ENCODE measurements at regions not wholly inside any gene's neighbourhood (a gene's known extent, or its start where the extent isn't known, plus 50 kb on each side); places are given as distances from the start of the nearest gene placed in this dataset.
"Not testable (repeated sequence)": the region's sequence is repeated elsewhere in the genome, so short reads cannot be mapped to it uniquely, and the experiment has no call there.

DNA sequence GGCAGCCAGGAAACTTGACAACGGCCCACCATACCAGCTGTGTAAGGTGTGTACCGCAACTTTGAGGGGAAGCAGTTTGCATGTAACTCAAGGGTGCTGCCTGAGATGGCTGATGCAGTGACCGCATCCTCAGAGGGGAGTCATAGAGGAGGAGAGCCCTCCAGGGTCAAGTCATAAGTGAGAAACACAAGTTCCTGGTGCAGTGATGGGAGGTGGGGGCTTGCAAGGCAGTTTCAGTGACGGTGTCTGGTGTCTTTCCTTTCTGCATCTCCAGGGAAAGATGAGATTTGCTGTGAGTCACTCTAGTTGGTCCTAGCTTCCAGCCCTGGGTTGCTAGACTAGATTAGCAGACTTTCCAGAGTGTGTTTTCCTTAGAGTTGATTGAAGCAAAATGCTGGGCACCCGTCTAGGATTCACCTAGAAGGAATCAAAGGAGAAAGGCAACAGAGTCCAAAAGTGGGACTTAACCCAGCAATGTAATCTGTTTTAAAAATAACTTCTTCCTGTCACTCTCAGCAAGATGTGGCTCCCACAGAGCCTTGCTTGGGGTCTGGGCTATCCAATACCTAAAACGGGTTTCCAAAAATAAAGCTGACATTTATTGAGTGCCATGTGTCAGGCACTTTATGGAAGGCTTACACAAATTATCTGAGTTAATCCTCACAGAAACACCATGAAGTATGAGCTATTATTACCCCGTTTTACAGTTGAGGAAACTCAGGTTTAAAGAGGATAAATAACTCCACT is 265.4 kb upstream of the PLET1 start:
- H3K27me3 ChIP-seq (ENCODE audit: control insufficient read depth, insufficient read depth, low read length, poor library complexity, severe bottlenecking), result no peaks in the 10 kb centered on the region
- WGBS, 2 experiments, result 82 to 83% methylated on average over 7 of the region's 7 CpGs
- no peaks in the 10 kb centered on the region for H3K36me3 ChIP-seq (ENCODE audit: control insufficient read depth, insufficient read depth, low read length)
- H3K4me3 ChIP-seq (ENCODE audit: insufficient read depth, low read depth, low read length), result no peak overlapping the region
- no peaks in the 10 kb centered on the region for H3K9me3 ChIP-seq (ENCODE audit: control insufficient read depth, low read length)
- no peak overlapping the region for H3K27ac ChIP-seq (ENCODE audit: insufficient read depth, low read depth, low read length, poor library complexity, severe bottlenecking)
- H3K4me1 ChIP-seq (ENCODE audit: control insufficient read depth, insufficient read depth, low read length), result peaks cover 8% of the 10 kb centered on the region

DNA sequence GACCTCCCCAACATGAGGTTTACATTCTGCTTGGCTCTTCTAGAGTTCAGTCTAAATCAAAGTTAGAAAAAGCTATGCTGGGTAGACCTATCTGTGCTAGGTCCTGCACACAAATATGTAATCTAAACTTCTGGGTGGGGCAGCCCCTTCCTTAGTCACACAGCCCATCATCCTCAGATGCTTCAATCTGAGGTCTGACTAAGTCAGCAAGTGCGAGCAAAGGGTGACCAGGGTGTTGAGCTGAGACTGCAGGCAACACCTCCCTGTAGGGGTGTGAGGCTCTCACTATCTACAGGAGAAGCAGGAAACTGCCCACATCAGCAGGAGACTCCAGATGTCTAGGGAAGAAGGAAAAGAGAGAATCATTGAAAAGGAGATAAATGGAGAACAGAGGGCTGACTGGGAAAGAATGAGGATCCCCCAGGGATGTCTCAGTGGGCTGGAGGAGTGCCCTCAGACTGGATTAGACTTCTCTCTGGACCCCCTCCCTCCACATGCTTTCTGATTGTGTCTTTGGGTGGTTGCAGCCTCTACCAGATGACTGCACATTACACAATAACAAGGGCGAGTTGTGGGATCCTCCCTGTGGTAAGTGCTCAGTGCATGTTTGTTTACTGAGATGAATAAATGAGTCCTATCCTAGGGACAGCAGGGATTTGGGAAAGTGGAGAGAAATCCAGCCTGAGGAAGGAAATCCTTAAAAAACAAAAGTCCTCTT is 266.2 kb upstream of the PLET1 start:
- Histone ChIP-seq H3K27ac (ENCODE audit: insufficient read depth, low read depth, low read length, poor library complexity, severe bottlenecking) (no peak overlapping the region), H3K27me3 (ENCODE audit: control insufficient read depth, insufficient read depth, low read length, poor library complexity, severe bottlenecking) (no peaks in the 10 kb centered on the region), H3K36me3 (ENCODE audit: control insufficient read depth, insufficient read depth, low read length) (no peaks in the 10 kb centered on the region), H3K4me3 (ENCODE audit: insufficient read depth, low read depth, low read length) (no peak overlapping the region), H3K9me3 (ENCODE audit: control insufficient read depth, low read length) (no peaks in the 10 kb centered on the region), H3K4me1 (ENCODE audit: control insufficient read depth, insufficient read depth, low read length) (peaks cover 8% of the 10 kb centered on the region)
- 83 to 84% methylated on average over 2 of the region's 2 CpGs for WGBS, 2 experiments

DNA sequence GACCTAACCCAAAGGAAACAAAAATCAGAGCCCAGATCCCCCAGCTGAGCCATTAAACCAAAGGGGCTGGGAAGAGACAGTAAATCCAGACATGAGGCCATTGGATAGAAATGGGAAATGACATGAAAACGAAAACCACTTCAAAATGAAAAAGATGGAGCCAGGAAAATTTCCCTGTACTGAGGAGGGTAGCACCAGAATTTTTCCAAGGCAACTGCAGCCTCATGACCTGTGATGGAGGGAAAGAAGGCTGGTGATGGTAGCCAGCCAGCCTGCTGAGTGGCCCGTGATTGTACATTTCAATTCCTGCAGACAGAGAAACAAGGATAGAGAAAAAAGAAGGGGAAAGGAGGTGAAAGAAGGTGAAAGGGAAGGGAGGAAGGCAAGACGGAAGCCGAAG is 268.4 kb upstream of the PLET1 start:
- 90 to 95% methylated on average over 4 of the region's 4 CpGs for WGBS, 2 experiments

DNA sequence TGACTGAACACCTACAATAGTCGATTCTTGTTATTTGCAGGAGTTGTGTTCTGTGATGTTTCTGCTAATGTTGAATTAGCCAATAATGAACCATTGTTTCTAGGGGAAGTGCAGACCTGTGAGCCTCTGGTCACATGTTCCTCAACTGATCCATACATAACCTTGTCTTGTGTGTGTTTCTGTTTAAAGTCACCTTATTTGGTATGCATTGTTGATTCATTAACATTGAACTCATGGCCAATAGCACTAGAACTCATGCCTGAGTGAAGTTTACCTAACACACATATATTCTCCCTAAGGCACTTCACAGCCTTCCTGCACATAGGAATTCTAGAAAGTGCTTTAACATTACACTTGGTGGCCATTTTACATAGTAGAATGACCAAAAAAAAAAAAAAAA is 271.8 kb upstream of the PLET1 start:
- Histone ChIP-seq H3K9me3 (ENCODE audit: control insufficient read depth, low read length) (no peaks in the 10 kb centered on the region), H3K27me3 (ENCODE audit: control insufficient read depth, insufficient read depth, low read length, poor library complexity, severe bottlenecking) (no peaks in the 10 kb centered on the region), H3K4me1 (ENCODE audit: control insufficient read depth, insufficient read depth, low read length) (no peaks in the 10 kb centered on the region), H3K36me3 (ENCODE audit: control insufficient read depth, insufficient read depth, low read length) (no peaks in the 10 kb centered on the region), H3K27ac (ENCODE audit: insufficient read depth, low read depth, low read length, poor library complexity, severe bottlenecking) (no peak overlapping the region), H3K4me3 (ENCODE audit: insufficient read depth, low read depth, low read length) (no peak overlapping the region)
- 90 to 96% methylated on average over 1 of the region's 1 CpG for WGBS, 2 experiments

More for the DNA sequence above, 268.4 kb upstream of the PLET1 start:
- Histone ChIP-seq H3K27ac (ENCODE audit: insufficient read depth, low read depth, low read length, poor library complexity, severe bottlenecking) (no peak overlapping the region), H3K27me3 (ENCODE audit: control insufficient read depth, insufficient read depth, low read length, poor library complexity, severe bottlenecking) (no peaks in the 10 kb centered on the region), H3K36me3 (ENCODE audit: control insufficient read depth, insufficient read depth, low read length) (no peaks in the 10 kb centered on the region), H3K4me1 (ENCODE audit: control insufficient read depth, insufficient read depth, low read length) (peaks cover 5% of the 10 kb centered on the region), H3K4me3 (ENCODE audit: insufficient read depth, low read depth, low read length) (no peak overlapping the region), H3K9me3 (ENCODE audit: control insufficient read depth, low read length) (no peaks in the 10 kb centered on the region)

DNA sequence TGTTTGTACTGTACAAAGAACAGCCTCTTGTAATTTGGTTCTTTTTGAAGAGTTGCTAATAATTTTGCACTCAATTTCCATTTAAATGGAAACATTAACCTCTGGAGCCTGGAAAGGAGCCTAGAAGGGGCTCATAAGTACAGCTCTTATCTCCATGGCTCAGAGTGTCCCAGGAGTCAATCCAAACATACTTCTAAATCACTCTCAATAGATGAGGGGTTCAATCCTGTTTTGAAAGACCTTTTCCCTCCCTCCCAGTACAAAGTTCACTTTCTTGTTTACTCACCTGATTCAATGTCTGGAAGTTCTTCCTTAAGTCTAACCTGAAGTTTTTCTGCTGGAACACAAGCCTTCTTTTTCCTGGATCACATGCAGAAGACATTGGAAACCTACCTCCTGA is 273.0 kb upstream of the PLET1 start:
- no peak overlapping the region for H3K27ac ChIP-seq (ENCODE audit: insufficient read depth, low read depth, low read length, poor library complexity, severe bottlenecking)
- H3K27me3 ChIP-seq (ENCODE audit: control insufficient read depth, insufficient read depth, low read length, poor library complexity, severe bottlenecking), result no peaks in the 10 kb centered on the region
- H3K4me1 ChIP-seq (ENCODE audit: control insufficient read depth, insufficient read depth, low read length), result no peaks in the 10 kb centered on the region

DNA sequence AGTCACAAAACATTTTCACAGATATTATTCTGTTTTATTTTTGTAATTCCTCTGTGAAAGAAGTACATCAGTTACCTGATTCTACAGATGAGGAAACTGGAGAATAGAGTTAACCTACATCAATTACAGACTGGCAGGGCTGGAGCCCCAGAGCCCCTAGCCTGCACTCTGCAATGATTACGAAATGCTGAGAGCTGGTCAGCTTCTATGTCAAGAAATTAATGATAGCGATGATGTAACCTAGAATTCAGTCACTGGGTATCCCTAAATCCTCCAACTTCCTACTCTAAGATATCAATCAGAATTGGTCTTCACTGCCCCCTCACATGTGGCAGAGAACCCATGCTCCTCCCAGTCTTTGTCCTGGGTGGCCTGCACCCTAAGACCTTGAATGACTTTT is 273.5 kb upstream of the PLET1 start:
- H3K4me3 ChIP-seq (ENCODE audit: insufficient read depth, low read depth, low read length), result no peak overlapping the region
- no peaks in the 10 kb centered on the region for H3K9me3 ChIP-seq (ENCODE audit: control insufficient read depth, low read length)
- H3K27ac ChIP-seq (ENCODE audit: insufficient read depth, low read depth, low read length, poor library complexity, severe bottlenecking), result no peak overlapping the region
- 98 to 100% methylated on average over 2 of the region's 2 CpGs for WGBS, 2 experiments
- no peaks in the 10 kb centered on the region for H3K36me3 ChIP-seq (ENCODE audit: control insufficient read depth, insufficient read depth, low read length)
- no peaks in the 10 kb centered on the region for H3K4me1 ChIP-seq (ENCODE audit: control insufficient read depth, insufficient read depth, low read length)
- no peaks in the 10 kb centered on the region for H3K27me3 ChIP-seq (ENCODE audit: control insufficient read depth, insufficient read depth, low read length, poor library complexity, severe bottlenecking)

More for the DNA sequence above, 273.0 kb upstream of the PLET1 start:
- Histone ChIP-seq H3K4me3 (ENCODE audit: insufficient read depth, low read depth, low read length) (no peak overlapping the region), H3K36me3 (ENCODE audit: control insufficient read depth, insufficient read depth, low read length) (no peaks in the 10 kb centered on the region), H3K9me3 (ENCODE audit: control insufficient read depth, low read length) (no peaks in the 10 kb centered on the region)

DNA sequence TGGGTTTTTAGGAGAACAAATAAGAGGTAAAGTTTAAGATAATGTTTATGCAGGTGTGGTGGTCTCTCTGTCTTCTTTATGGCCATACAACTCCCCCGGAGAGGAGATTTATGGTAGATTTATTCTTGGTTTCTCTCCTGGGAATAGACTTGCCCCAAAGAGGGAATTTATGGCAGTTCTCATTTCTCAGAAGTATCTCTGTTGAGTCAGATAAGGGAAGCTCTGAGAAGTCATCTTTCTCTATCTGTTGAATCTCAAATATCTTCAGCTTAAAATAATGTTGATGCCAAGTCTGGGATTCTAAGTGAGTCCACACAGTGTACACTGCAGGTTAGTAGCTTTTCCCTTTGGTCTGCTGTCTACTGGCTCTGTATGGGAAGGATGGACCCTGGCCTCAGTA is 276.4 kb upstream of the PLET1 start:
- no peaks in the 10 kb centered on the region for H3K4me1 ChIP-seq (ENCODE audit: control insufficient read depth, insufficient read depth, low read length)
- no peaks in the 10 kb centered on the region for H3K36me3 ChIP-seq (ENCODE audit: control insufficient read depth, insufficient read depth, low read length)
- H3K27ac ChIP-seq (ENCODE audit: insufficient read depth, low read depth, low read length, poor library complexity, severe bottlenecking), result no peak overlapping the region
- H3K27me3 ChIP-seq (ENCODE audit: control insufficient read depth, insufficient read depth, low read length, poor library complexity, severe bottlenecking), result no peaks in the 10 kb centered on the region
- no peak overlapping the region for H3K4me3 ChIP-seq (ENCODE audit: insufficient read depth, low read depth, low read length)
- 97 to 100% methylated on average over 1 of the region's 1 CpG for WGBS, 2 experiments
- peaks cover 3% of the 10 kb centered on the region for H3K9me3 ChIP-seq (ENCODE audit: control insufficient read depth, low read length)

DNA sequence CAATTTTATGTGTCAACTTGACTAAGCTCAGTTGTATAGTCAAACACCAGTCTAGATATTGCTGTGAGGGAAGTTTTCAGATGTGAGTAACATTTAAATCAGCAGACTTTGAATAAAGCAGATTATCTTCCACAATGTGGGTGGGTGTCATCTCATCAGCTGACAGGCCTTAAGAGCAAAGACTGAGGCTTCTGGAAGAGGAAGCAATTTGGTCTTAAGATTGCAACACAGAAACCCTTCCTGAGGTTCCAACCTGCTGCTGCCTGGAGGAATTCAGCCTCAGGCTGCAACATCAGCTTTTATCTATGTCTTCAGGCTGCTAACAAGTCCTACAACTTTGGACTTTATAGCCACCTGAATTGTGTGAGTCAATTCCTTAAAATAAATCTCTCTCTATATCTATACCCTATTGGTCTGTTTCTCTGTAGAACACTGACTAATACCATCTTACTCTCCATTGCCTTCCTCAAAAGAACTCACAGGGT is 277.2 kb upstream of the PLET1 start:
- Histone ChIP-seq H3K9me3 (ENCODE audit: control insufficient read depth, low read length) (peaks cover 3% of the 10 kb centered on the region), H3K4me3 (ENCODE audit: insufficient read depth, low read depth, low read length) (no peak overlapping the region), H3K36me3 (ENCODE audit: control insufficient read depth, insufficient read depth, low read length) (no peaks in the 10 kb centered on the region), H3K27me3 (ENCODE audit: control insufficient read depth, insufficient read depth, low read length, poor library complexity, severe bottlenecking) (no peaks in the 10 kb centered on the region), H3K27ac (ENCODE audit: insufficient read depth, low read depth, low read length, poor library complexity, severe bottlenecking) (no peak overlapping the region), H3K4me1 (ENCODE audit: control insufficient read depth, insufficient read depth, low read length) (no peaks in the 10 kb centered on the region)

DNA sequence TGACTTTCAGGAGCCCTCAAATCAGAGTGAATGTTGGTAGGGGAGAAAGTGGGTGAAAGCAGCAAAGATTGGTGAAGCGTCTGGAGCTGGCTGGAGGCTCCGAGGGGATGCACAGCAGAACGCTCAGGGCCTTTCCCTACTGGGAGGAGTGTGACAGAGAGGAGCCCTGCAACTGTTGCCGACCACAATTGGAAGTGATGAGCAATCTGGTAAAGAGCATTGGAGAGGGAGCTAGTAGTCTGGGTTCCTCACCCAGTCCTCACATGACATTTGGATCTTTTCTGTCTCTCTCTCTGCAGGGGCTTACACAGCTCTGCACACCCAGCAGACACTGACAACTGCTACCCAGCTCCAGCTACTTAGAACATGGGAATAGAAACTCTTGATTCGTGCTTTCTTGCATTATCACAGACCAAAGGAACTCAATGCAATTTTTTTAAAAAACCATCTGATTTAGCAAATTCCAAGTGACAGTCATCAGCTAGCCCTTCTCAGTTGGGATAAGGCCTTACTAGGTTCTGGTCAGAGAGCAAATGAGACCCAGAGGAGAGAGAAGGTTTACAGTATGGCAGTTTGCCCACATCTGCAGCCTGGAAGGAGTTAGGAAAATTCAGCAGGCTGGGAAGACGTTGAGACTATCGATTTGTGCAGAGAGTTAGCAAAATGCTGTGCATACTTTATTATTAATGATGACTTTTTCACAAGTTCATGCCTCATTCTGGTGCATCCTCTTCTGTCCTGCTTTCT is 278.0 kb upstream of the PLET1 start:
- H3K4me1 ChIP-seq (ENCODE audit: control insufficient read depth, insufficient read depth, low read length), result no peaks in the 10 kb centered on the region
- peaks cover 3% of the 10 kb centered on the region for H3K9me3 ChIP-seq (ENCODE audit: control insufficient read depth, low read length)
- H3K4me3 ChIP-seq (ENCODE audit: insufficient read depth, low read depth, low read length), result no peak overlapping the region
- H3K27me3 ChIP-seq (ENCODE audit: control insufficient read depth, insufficient read depth, low read length, poor library complexity, severe bottlenecking), result no peaks in the 10 kb centered on the region
- no peaks in the 10 kb centered on the region for H3K36me3 ChIP-seq (ENCODE audit: control insufficient read depth, insufficient read depth, low read length)
- WGBS, 2 experiments, result 90 to 91% methylated on average over 7 of the region's 7 CpGs
- H3K27ac ChIP-seq (ENCODE audit: insufficient read depth, low read depth, low read length, poor library complexity, severe bottlenecking), result no peak overlapping the region

DNA sequence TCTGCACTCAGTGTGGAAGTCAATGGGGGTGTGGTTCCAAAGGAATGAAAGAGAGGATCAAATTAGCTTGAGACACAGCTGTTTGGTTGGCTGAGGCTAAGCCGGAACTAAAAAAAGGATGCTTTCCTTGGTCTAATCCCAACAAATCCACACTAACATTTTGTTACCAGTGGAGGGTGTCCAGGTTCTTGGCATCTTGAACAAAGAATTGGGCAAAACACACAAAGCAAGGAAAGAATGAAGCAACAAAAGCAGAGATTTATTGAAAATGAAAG is 278.6 kb upstream of the PLET1 start:
- not testable (repeated sequence) for H3K27ac ChIP-seq (ENCODE audit: insufficient read depth, low read depth, low read length, poor library complexity, severe bottlenecking); H3K27me3 ChIP-seq (ENCODE audit: control insufficient read depth, insufficient read depth, low read length, poor library complexity, severe bottlenecking); H3K4me1 ChIP-seq (ENCODE audit: control insufficient read depth, insufficient read depth, low read length); H3K36me3 ChIP-seq (ENCODE audit: control insufficient read depth, insufficient read depth, low read length); H3K9me3 ChIP-seq (ENCODE audit: control insufficient read depth, low read length); H3K4me3 ChIP-seq (ENCODE audit: insufficient read depth, low read depth, low read length)
- 100% methylated on average over 1 of the region's 1 CpG; no CpG with 5 or more reads in 1 of the 2 experiments for whole genome bisulfite sequencing, 2 experiments
